C4-2B (cell line): ENCODE measurements at regions not wholly inside any gene's neighbourhood (a gene's known extent, or its start where the extent isn't known, plus 50 kb on each side); places are given as distances from the start of the nearest gene placed in this dataset.

Experiments used
- H3K27ac ChIP-seq: fragments of 450-650 bp; 2 replicates; pipeline ENCODE4 v1.5.1; 2017
- CTCF ChIP-seq: fragments of 450-650 bp; conservative IDR thresholded peaks from 2 replicates; pipeline ENCODE4 v1.5.1; 2017; ENCODE audit warnings: mild to moderate bottlenecking
- ZFX ChIP-seq: fragments of 450-650 bp; IDR thresholded peaks from 2 replicates; pipeline ENCODE4 v1.6.1; 2017

DNA sequence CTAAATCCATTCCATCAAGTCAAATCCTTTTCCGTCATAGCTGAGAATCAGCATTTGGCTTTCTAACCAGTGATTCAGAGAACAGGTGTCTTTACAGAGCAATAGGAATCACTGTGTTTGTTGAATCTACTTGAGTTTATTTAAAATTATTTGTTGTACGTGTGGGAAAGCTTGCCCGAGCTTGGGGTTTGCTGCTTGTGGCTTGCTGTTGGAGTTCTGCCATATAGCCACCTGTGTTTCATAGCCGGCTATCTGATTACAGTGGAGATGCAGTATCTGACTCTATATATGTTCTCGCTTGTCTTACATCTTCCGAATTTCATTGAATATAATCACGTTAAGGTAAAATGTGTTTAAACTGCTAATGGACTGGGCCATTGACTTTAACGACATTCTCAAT lies 274.3 kb upstream of the MKI67 start:
- H3K27ac ChIP-seq: no peak overlapping the region
- TF ChIP-seq ZFX (no peak), CTCF (no peak)

DNA sequence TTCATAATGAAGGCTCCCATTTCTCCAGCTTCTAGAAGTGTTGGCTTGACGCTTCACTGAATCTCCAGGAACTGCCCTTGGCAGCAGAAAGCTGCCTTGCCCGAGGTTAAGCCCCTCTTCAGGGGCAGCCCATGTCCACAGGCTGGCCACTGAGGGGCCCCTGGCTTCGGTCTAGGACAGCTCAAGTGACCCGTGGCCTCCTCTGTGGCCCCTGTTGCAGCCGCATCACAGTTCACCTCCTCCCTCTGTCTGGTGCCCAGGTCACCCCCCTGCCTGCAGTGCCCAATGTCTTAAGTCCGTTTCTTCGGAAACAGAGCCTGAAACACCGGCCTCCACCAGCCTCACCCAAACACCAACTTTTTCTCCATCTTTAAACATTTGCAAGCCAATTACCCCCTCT lies 279.2 kb upstream of the MKI67 start:
- H3K27ac ChIP-seq: no peak overlapping the region
- TF ChIP-seq ZFX (no peak), CTCF (no peak)

DNA sequence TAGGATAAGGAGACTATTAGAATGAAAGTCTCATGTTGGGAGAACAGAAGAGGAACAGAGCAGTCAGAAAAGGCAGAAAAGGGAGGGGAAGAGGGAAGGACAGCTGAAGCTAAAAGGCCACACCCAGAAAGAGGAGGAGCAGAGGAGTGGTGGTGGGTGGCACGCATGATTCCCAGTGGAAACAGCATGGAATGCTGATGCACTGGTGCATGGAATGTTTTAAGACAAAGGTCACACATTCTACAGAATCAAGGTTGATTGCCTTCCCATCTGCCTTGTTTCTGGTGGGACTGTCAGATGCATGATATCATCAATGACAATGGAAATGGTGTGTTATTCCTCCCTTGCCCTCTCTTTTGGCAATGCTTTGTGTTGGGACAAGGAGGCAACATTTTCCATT lies 285.4 kb upstream of the MKI67 start:
- no peak for TF ChIP-seq CTCF
- no peak for TF ChIP-seq ZFX
- H3K27ac ChIP-seq: no peak overlapping the region

GRCh38 chr10:128414568-128414967 lies 288.3 kb upstream of the MKI67 start:
- no peak overlapping the region for H3K27ac ChIP-seq
- TF ChIP-seq CTCF: no peak

GRCh38 chr10:128416231-128416630 lies 290.0 kb upstream of the MKI67 start:
- TF ChIP-seq ZFX: no peak
- TF ChIP-seq CTCF: no peak
- H3K27ac ChIP-seq: no peak overlapping the region

DNA sequence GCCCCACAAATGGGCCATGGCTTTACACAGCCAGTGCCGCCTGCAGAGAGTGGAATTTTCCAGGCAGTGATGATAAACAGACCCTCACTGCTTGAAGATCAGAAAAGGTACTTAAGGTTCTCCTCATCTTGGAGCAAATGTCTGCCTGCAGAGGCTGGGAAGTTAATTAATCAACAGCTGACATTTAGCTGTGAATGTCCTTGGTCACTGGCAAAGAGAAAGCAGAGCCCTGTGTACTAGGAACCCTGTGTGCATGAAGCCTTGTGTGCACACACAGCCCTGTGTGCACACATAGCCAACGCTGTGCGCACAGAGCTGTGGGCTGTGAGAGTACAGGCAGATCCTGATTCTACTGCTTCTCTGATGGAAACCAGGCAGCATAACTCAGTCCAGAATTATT lies 291.6 kb upstream of the MKI67 start:
- H3K27ac ChIP-seq: no peak overlapping the region
- TF ChIP-seq ZFX: no peak
- no peak for TF ChIP-seq CTCF

DNA sequence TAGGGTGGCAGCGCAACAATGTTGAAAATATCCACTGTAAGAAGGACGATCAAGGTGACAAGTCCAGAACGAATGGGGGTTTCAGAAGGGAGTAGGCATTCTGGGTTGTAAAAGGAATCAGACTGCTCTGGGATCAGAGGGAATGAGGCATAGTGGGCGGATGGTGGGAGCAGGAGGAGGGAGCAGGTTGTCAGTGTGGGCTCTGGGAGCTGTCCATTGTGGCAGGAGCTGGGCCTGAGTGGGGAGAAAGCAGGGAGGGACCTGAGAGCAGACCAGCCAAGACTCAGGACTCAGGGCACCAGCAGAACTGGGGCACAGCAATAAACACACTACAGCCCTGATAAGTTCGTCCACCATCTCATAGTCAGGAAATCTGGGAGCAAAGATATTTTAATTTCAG lies 292.6 kb upstream of the MKI67 start:
- TF ChIP-seq CTCF: no peak
- no peak for TF ChIP-seq ZFX
- H3K27ac ChIP-seq: no peak overlapping the region
